HEK293 (cell line): ENCODE measurements at regions not wholly inside any gene's neighbourhood (a gene's known extent, or its start where the extent isn't known, plus 50 kb on each side); places are given as distances from the start of the nearest gene placed in this dataset.

Source experiments
- CTCF ChIA-PET: fragments of 350-600 bp; formaldehyde crosslinking; extraction: SDS; loops from one replicate; lab custom pipeline; 2021; ENCODE audit warnings: antibody characterized with exemption; lab: Yijun Ruan, JAX
- POLR2A ChIA-PET: fragments of 300-600 bp; formaldehyde crosslinking; extraction: SDS; loops from one replicate; lab custom pipeline; 2020; ENCODE audit warnings: antibody characterized with exemption, inconsistent platforms; lab: Yijun Ruan, JAX
- H3K27ac ChIP-seq: fragments of 200-500 bp; sonication (Bioruptor generic); 2 replicates; pipeline ENCODE4 v1.5.1; 2014; ENCODE audit warnings: low read depth, low read length, control low read depth, inconsistent platforms; ENCODE audit errors: extremely low read depth
- H3K36me3 ChIP-seq, 2 experiments: fragments of 200-500 bp in 1 of 2; sonication (Bioruptor generic) in 1 of 2; 1 replicate in 1 of 2; 2 replicates in 1 of 2; pipeline ENCODE4 v1.5.1; 2014 to 2017; ENCODE audit warnings: inconsistent platforms in 2 of 2, low read length in 2 of 2; ENCODE audit not compliant: control insufficient read depth in 2 of 2, insufficient read depth in 1 of 2
- H3K4me1 ChIP-seq: fragments of 200-500 bp; sonication (Bioruptor generic); 2 replicates; pipeline ENCODE4 v1.5.1; 2014; ENCODE audit warnings: mild to moderate bottlenecking, low read length, inconsistent platforms; ENCODE audit not compliant: control insufficient read depth, insufficient read depth
- H3K4me3 ChIP-seq: 2 replicates; pipeline ENCODE4 v1.5.1; 2011; ENCODE audit warnings: low read depth, mild to moderate bottlenecking, control low read depth, low read length, moderate library complexity
- H3K9me3 ChIP-seq: fragments of 200-500 bp; sonication (Bioruptor generic); 2 replicates; pipeline ENCODE4 v1.5.1; 2014; ENCODE audit warnings: low read depth, low read length, inconsistent platforms; ENCODE audit not compliant: control insufficient read depth, insufficient read depth
- HOXC10 ChIP-seq: sonication (generic); formaldehyde crosslinking; IDR thresholded peaks from 2 replicates; pipeline ENCODE4 v1.8.1; 2023; ENCODE audit warnings: mild to moderate bottlenecking, missing genetic modification reagents
- KLF16 ChIP-seq: fragments of 450-650 bp; formaldehyde crosslinking; IDR thresholded peaks from 2 replicates; pipeline ENCODE4 v1.5.1; 2017; ENCODE audit warnings: missing biosample characterization, missing genetic modification characterization
- SCRT2 ChIP-seq: fragments of 450-650 bp; formaldehyde crosslinking; IDR thresholded peaks from 2 replicates; pipeline ENCODE4 v1.5.1; 2016; ENCODE audit warnings: missing biosample characterization, missing genetic modification characterization
- TSHZ1 ChIP-seq: fragments of 450-650 bp; formaldehyde crosslinking; IDR thresholded peaks from 2 replicates; pipeline ENCODE4 v1.5.1; 2016; ENCODE audit warnings: missing biosample characterization, missing genetic modification characterization, borderline replicate concordance
- ZFP37 ChIP-seq: fragments of 450-650 bp; formaldehyde crosslinking; IDR thresholded peaks from 2 replicates; pipeline ENCODE4 v1.5.1; 2016; ENCODE audit warnings: missing biosample characterization, missing genetic modification characterization
- ZNF112 ChIP-seq: fragments of 450-650 bp; formaldehyde crosslinking; IDR thresholded peaks from 2 replicates; pipeline ENCODE4 v1.5.0; 2017; ENCODE audit warnings: missing biosample characterization, missing genetic modification characterization
- ZNF155 ChIP-seq: fragments of 450-650 bp; formaldehyde crosslinking; IDR thresholded peaks from 2 replicates; pipeline ENCODE4 v1.5.1; 2016; ENCODE audit warnings: missing biosample characterization, missing genetic modification characterization
- ZNF23 ChIP-seq: fragments of 450-650 bp; formaldehyde crosslinking; IDR thresholded peaks from 2 replicates; pipeline ENCODE4 v1.5.1; 2016; ENCODE audit warnings: missing biosample characterization, missing genetic modification characterization, borderline replicate concordance
- ZNF311 ChIP-seq: fragments of 450-650 bp; formaldehyde crosslinking; IDR thresholded peaks from 2 replicates; pipeline ENCODE4 v1.5.1; 2017; ENCODE audit warnings: missing biosample characterization, missing genetic modification characterization, borderline replicate concordance
- ZNF394 ChIP-seq: fragments of 450-650 bp; formaldehyde crosslinking; IDR thresholded peaks from 2 replicates; pipeline ENCODE4 v1.5.1; 2016; ENCODE audit warnings: missing biosample characterization, missing genetic modification characterization, mild to moderate bottlenecking, moderate library complexity, borderline replicate concordance
- ZNF423 ChIP-seq: fragments of 450-650 bp; formaldehyde crosslinking; IDR thresholded peaks from 2 replicates; pipeline ENCODE4 v1.5.1; 2016; ENCODE audit warnings: missing biosample characterization, missing genetic modification characterization
- ZNF426 ChIP-seq: fragments of 450-650 bp; formaldehyde crosslinking; IDR thresholded peaks from 2 replicates; pipeline ENCODE4 v1.5.1; 2017; ENCODE audit warnings: missing biosample characterization, missing genetic modification characterization, mild to moderate bottlenecking, inconsistent platforms, moderate library complexity
- ZNF521 ChIP-seq: fragments of 450-650 bp; formaldehyde crosslinking; IDR thresholded peaks from 2 replicates; pipeline ENCODE4 v1.5.1; 2017; ENCODE audit warnings: missing biosample characterization, mild to moderate bottlenecking, missing genetic modification characterization
- ZNF555 ChIP-seq: fragments of 450-650 bp; formaldehyde crosslinking; conservative IDR thresholded peaks from 2 replicates; pipeline ENCODE4 v1.5.1; 2017; ENCODE audit warnings: missing biosample characterization, mild to moderate bottlenecking, missing genetic modification characterization, inconsistent platforms
- ZNF777 ChIP-seq: fragments of 450-650 bp; formaldehyde crosslinking; IDR thresholded peaks from 2 replicates; pipeline ENCODE4 v1.5.1; 2017; ENCODE audit warnings: missing biosample characterization, missing genetic modification characterization, borderline replicate concordance
- ZNF792 ChIP-seq: fragments of 450-650 bp; formaldehyde crosslinking; IDR thresholded peaks from 2 replicates; pipeline ENCODE4 v1.5.1; 2016; ENCODE audit warnings: missing biosample characterization, missing genetic modification characterization
- ZNF837 ChIP-seq: fragments of 450-650 bp; formaldehyde crosslinking; IDR thresholded peaks from 2 replicates; pipeline ENCODE4 v1.5.1; 2016; ENCODE audit warnings: missing biosample characterization, missing genetic modification characterization
- ZNF843 ChIP-seq: fragments of 450-650 bp; formaldehyde crosslinking; IDR thresholded peaks from 2 replicates; pipeline ENCODE4 v1.5.1; 2016; ENCODE audit warnings: missing biosample characterization, missing genetic modification characterization
- TF ChIP-seq, protein P1 (sequence below): fragments of 450-650 bp; formaldehyde crosslinking; IDR thresholded peaks from 2 replicates; pipeline ENCODE4 v1.5.0; 2017; ENCODE audit warnings: missing biosample characterization, missing genetic modification characterization, borderline replicate concordance
- TF ChIP-seq, protein P2 (sequence below): fragments of 450-650 bp; formaldehyde crosslinking; IDR thresholded peaks from 2 replicates; pipeline ENCODE4 v1.5.1; 2016; ENCODE audit warnings: missing biosample characterization, missing genetic modification characterization
- TF ChIP-seq, protein P3 (sequence below): fragments of 450-650 bp; formaldehyde crosslinking; IDR thresholded peaks from 2 replicates; pipeline ENCODE4 v1.5.1; 2017; ENCODE audit warnings: missing biosample characterization, missing genetic modification characterization

GRCh38 chr7:41274179-41274578 is 428.7 kb downstream of the INHBA start:
- Histone ChIP-seq H3K36me3 (no peaks in the 10 kb centered on the region), H3K4me3 (no peak overlapping the region), H3K27ac (no peak overlapping the region), H3K9me3 (no peaks in the 10 kb centered on the region), H3K4me1 (no peaks in the 10 kb centered on the region)
- ChIA-PET POLR2A (no interaction called here), CTCF (no interaction called here)
- TF ChIP-seq, protein P1, sequence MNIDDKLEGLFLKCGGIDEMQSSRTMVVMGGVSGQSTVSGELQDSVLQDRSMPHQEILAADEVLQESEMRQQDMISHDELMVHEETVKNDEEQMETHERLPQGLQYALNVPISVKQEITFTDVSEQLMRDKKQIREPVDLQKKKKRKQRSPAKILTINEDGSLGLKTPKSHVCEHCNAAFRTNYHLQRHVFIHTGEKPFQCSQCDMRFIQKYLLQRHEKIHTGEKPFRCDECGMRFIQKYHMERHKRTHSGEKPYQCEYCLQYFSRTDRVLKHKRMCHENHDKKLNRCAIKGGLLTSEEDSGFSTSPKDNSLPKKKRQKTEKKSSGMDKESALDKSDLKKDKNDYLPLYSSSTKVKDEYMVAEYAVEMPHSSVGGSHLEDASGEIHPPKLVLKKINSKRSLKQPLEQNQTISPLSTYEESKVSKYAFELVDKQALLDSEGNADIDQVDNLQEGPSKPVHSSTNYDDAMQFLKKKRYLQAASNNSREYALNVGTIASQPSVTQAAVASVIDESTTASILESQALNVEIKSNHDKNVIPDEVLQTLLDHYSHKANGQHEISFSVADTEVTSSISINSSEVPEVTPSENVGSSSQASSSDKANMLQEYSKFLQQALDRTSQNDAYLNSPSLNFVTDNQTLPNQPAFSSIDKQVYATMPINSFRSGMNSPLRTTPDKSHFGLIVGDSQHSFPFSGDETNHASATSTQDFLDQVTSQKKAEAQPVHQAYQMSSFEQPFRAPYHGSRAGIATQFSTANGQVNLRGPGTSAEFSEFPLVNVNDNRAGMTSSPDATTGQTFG (tag by site-specific recombination), result no peak
- no peak for TF ChIP-seq ZNF555 (tag by site-specific recombination)

DNA sequence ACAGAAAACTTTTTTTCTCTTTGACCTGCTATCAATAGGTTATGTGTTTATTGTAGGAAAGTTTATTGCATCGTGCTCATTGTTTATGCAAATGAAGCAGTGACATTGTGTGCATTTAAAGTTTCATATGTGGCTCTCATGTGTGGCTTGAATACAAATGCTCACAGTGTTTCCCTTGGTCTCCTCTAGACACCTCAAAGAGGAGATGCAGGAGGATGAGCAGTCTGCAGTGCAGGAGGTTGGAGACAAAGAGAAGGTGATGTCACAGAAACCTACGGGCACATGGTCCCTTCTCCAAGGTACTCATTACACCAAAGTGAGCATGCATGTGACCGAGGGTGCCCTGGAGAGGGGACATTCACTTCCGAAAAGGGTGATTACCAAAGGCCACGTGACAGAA is 430.2 kb downstream of the INHBA start:
- no peak for TF ChIP-seq ZFP37 (tag by site-specific recombination)
- no peak for TF ChIP-seq ZNF843 (tag by site-specific recombination)
- TF ChIP-seq ZNF521 (tag by site-specific recombination), result no peak
- no peak for TF ChIP-seq ZNF23
- no peak for TF ChIP-seq ZNF112
- TF ChIP-seq KLF16 (tag by site-specific recombination), result no peak
- TF ChIP-seq ZNF155, result no peak
- CTCF ChIA-PET, result interaction anchor here (0.7 kb wide), 1 partner anchor 9 kb away, joined by 3 read pairs; no protein-coding TSS in a partner anchor
- no peaks in the 10 kb centered on the region for H3K9me3 ChIP-seq
- POLR2A ChIA-PET, result no interaction called here
- H3K27ac ChIP-seq, result no peak overlapping the region
- H3K4me1 ChIP-seq, result no peaks in the 10 kb centered on the region
- H3K36me3 ChIP-seq, result no peaks in the 10 kb centered on the region
- no peak overlapping the region for H3K4me3 ChIP-seq

- CTCF ChIA-PET, result interaction anchor here (0.7 kb wide), 1 partner anchor 160 kb away, joined by 4 read pairs; no protein-coding TSS in a partner anchor
- Histone ChIP-seq H3K4me1 (no peaks in the 10 kb centered on the region), H3K9me3 (no peaks in the 10 kb centered on the region), H3K36me3 (no peaks in the 10 kb centered on the region), H3K27ac (no peak overlapping the region), H3K4me3 (no peak overlapping the region)
- POLR2A ChIA-PET, result no interaction called here
- no peak for TF ChIP-seq ZNF837
- TF ChIP-seq, protein P2, sequence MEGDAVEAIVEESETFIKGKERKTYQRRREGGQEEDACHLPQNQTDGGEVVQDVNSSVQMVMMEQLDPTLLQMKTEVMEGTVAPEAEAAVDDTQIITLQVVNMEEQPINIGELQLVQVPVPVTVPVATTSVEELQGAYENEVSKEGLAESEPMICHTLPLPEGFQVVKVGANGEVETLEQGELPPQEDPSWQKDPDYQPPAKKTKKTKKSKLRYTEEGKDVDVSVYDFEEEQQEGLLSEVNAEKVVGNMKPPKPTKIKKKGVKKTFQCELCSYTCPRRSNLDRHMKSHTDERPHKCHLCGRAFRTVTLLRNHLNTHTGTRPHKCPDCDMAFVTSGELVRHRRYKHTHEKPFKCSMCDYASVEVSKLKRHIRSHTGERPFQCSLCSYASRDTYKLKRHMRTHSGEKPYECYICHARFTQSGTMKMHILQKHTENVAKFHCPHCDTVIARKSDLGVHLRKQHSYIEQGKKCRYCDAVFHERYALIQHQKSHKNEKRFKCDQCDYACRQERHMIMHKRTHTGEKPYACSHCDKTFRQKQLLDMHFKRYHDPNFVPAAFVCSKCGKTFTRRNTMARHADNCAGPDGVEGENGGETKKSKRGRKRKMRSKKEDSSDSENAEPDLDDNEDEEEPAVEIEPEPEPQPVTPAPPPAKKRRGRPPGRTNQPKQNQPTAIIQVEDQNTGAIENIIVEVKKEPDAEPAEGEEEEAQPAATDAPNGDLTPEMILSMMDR (tag by site-specific recombination), result no peak
- TF ChIP-seq ZNF792 (tag by site-specific recombination), result no peak
- TF ChIP-seq ZNF394, result no peak
- TF ChIP-seq ZNF423 (tag by site-specific recombination), result no peak
- TF ChIP-seq ZNF777 (tag by site-specific recombination), result no peak
- TF ChIP-seq ZNF311 (tag by site-specific recombination), result no peak
- TF ChIP-seq SCRT2 (tag by site-specific recombination), result no peak
- no peak for TF ChIP-seq ZNF426 (tag by site-specific recombination)
- TF ChIP-seq TSHZ1 (tag by site-specific recombination), result no peak
- TF ChIP-seq HOXC10 (CRISPR knock-in tag), result no peak
- TF ChIP-seq, protein P1 (tag by site-specific recombination), result no peak
- TF ChIP-seq, protein P3, sequence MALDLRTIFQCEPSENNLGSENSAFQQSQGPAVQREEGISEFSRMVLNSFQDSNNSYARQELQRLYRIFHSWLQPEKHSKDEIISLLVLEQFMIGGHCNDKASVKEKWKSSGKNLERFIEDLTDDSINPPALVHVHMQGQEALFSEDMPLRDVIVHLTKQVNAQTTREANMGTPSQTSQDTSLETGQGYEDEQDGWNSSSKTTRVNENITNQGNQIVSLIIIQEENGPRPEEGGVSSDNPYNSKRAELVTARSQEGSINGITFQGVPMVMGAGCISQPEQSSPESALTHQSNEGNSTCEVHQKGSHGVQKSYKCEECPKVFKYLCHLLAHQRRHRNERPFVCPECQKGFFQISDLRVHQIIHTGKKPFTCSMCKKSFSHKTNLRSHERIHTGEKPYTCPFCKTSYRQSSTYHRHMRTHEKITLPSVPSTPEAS, result no peak
Measured at GRCh38 chr7:41268878-41269277, 434.0 kb downstream of the INHBA start.
